8988T (cell line): ENCODE measurements at regions not wholly inside any gene's neighbourhood (a gene's known extent, or its start where the extent isn't known, plus 50 kb on each side); places are given as distances from the start of the nearest gene placed in this dataset.

Experiments
- DNase-seq: peaks from one replicate; pipeline ENCODE4 v3.0.0; 2011

- DNase-seq, result no peak
Measured at GRCh38 chr12:91419809-91420208, 237.2 kb upstream of the DCN start.

- DNase-seq, result no peak
Measured at GRCh38 chr12:91418221-91419090, 235.8 kb upstream of the DCN start.

DNA sequence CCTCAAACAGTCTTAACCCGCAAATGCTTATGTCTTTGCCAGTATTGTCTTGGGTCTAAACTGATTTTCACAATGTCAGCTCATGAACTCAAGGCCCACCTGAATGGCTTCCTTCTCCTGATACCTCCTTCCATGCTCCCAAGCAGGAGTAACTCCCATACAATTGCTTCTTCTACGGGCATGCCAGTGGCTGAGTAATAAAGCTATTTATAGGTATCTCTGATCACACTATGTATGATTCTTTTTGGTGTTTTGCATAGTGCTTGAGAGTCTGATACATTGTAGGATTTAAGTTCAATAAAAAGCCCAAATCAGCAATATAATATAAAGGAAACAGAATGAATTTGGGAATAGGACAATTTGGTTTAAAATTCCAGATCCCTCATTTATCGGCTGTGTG lies 235.0 kb upstream of the DCN start:
- DNase-seq, result no peak

- no peak for DNase-seq
Measured at GRCh38 chr12:91414636-91415035, 232.0 kb upstream of the DCN start.

DNA sequence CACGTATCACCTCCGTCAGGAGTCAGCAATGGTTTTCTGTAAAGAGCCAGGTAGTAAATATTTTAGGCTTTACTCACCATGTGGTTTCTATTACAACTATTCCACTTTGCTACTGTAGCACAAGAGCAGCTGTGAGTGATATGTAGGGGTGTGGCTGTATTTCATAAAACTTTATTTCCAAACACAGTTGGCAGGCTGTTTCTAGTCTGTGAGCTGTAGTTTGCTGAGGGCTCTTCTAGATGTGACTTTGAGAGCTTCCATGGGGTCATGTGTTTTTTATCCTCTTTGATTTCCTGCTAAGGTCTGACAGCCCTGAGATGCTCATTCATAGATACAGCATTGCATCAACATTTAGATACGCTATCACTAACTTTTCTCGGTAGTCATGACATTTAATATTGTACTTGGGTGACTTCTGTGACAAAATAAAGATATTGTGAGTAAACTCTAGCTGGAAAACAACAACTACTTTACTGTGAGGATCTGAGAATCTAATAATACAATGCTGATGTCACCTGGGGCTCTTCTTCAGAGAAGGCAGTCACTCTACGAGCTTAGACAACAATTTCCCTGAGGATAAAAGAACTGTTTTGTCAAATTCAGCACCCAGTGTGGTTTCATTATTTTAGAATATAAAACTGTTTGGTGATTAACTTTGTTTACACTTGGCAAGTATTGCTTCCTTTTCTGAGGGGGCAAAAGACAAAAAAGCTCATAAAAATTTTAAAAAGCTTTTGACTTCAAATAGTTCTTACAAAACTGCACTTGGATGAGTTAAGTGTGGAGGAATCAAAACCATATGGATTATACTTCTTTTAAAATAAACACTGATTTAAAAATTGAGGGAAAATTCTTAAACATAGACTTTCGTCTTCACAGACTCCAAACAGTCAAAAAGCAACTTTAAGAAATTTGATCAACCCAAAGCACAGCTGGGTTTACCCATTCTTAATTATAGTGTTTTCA lies 231.2 kb upstream of the DCN start:
- DNase-seq, result no peak

DNA sequence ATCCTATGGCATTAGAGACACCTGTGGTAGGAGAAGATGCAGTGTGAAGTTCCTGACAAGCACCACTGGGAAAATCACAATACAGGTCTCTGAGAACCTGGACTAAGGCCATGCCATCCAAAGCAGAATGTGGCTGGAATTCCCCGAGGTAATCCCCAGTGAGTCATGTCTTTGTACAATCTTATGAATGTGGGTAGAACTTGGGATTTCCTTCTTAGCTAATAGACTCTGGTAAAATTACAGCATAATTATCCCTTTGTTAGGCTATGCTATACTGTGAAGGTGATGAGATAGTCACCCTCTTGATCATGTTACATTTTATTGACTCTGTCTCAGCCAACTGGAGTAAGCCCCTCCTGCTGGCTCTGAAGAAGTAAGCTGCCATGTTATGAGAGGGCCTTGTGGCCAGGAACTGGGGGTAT lies 224.3 kb upstream of the DCN start:
- DNase-seq, result no peak

DNA sequence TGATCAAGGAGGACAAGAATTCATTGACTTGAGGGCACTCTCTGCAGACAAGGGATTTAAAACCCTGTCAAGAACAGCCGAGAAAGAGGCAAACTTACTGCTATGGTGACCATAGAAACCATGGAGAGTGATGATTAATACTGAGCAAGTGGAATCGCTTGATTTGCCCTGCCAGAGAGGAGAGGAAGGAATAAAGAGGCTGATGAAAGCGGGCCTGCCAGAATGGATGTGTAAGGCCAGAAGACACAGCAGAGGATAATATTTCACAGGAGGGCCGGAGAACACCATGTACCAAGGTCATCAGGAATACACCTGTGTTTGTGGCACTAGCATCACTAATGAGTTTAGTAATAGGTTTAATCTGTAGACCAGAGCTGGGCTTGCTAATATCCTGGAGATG lies 221.8 kb upstream of the DCN start:
- DNase-seq, result no peak

DNA sequence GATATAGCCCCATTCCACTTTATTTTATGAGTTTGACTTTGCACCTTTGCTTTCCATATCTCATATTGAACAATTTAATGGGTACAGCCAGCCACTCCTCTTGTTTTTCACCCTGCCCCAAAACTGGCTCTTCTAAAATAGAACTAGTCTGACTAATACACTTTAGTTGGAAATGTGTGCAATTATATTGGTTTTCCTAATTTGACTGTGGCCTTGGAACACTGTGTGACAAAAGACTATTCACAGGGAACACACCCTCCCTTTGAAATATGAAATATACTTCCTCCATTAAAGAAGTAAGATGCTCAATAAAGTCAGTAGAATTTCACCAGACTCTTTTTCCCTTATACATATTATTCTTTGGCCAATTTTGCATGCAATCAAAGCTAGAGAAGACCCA lies 218.6 kb upstream of the DCN start:
- DNase-seq, result no peak

DNA sequence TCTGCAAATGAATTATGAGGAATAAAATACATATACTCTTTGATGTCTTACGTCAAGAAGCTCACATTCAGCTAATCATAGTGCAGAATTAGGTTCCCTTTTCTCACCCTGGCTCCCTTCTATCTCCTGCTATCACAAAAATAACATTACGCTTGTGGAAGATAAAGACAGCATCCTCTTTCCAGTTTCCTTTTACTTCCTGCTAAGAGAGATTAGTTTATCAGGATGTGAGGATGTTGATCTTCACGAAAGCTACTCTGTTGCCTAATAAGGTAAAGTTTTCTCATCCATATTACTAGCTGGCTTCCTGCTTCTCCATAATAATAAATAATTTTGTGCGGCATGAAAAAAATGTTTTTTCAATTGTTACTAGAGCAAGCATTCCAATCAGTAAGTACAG lies 217.7 kb upstream of the DCN start:
- DNase-seq, result no peak

- DNase-seq, result no peak
Measured at GRCh38 chr12:91397866-91398532, 215.4 kb upstream of the DCN start.

GRCh38 chr12:91396293-91396692 lies 213.7 kb upstream of the DCN start:
- DNase-seq, result no peak

DNA sequence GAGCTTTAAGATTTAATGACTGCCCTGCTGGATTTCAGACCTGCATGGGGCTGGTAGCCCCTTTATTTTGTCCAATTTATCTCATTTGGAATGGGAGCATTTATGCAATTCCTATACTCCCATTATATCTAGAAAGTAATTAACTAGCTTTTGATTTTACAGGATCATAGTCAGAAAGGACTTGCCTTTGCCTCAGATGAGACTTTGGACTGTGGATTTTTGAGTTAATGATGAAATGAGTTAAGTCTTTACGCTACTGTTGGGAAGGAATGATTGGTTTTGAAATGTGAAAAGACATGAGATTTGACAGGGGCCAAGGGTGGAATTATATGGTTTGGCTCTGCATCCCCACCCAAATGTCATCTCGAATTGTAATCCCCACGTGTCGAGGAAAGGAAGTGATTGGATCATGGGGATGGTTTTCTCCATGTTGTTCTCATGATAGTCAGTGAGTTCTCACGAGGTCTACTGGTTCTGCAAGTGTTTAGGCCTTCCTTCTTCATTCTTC lies 213.1 kb upstream of the DCN start:
- DNase-seq, result no peak

DNA sequence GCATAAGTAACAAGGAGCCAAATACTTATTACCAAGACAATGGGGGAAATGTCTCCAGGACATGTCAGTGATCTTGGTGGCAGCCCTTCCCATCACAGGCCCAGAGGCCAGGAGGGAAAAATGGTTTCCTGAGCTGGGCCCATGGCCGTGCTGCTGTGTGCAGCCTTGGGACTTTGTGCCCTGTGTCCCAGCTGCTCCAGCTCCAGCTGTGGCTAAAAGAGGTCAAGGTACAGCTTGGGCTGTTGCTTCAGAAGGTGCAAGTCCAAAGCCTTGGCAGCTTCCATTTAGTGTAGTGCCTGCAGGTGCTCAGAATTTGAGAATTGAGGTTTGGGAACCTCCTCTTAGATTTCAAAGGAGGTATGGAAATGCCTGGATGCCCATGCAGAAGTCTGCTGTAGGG lies 212.3 kb upstream of the DCN start:
- DNase-seq, result no peak

- DNase-seq, result no peak
Measured at GRCh38 chr12:91388573-91388972, 206.0 kb upstream of the DCN start.

DNA sequence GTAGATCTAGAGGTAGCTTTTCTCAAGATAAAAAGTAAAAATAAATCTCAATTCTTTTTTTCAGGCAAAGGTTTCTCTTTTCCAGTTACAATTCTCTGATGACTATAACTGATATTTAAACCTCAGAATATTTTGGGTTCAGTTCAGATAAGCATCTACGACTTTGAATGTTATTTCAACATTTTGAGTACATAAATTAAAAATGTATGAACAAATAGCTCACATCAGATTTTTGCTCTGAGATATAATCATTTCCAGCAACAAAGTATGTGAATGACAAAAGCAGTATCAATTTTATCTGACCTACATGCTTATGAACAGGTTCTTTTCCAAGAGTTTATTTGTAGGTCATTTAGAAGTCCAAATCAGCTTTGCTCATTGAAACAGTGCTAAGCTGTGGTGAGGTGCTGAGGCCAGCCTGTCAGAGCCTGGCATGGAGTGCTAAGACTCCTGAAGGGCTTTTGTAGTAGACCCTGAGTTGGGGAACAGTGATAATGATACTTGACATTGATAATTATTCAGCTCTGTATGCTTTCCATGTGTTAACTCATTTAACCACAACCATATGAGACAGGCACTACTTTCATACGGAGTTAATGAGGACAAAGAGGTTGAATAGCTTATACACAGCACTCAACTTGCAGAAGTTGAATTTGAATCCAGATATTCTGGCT lies 205.0 kb upstream of the DCN start:
- DNase-seq, result no peak

DNA sequence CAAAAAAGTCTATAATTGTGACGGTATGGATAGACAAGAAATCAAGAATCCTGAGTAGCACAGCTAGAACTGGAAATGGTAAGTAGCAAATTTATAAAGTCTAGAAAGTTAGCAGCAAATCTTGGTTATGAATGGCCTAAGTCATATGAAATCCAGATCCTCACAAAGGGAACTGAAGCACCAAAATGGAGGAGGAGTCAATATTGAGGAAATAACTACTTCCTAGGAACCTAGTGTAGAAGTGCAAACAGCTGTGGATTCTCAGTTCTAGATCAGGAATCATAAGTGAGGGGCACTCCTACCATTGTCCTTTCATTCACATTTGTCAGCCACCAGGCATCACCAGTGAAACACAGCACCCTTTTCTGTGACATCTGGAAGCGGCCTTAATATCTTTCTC lies 202.2 kb upstream of the DCN start:
- no peak for DNase-seq

- no peak for DNase-seq
Measured at GRCh38 chr12:91384366-91384765, 201.7 kb upstream of the DCN start.

DNA sequence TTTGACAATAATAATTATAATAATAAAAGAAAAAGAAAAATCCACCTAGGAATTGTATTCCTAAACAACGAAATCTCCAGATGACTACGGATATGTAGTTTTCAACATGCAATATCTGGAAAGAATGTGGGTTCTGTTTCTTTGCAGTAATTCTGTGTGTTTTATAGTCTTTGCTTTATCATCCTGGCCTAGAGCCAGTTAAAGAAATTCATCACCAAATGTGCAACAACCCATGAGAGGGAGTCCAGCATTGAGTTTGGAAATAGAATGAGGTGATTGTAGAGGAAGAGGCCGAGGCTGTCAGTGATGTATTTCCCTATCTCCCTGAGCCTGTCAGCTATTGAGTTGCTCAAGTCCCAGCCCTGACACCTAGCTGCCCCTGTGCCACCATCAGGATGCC lies 200.5 kb upstream of the DCN start:
- no peak for DNase-seq

DNA sequence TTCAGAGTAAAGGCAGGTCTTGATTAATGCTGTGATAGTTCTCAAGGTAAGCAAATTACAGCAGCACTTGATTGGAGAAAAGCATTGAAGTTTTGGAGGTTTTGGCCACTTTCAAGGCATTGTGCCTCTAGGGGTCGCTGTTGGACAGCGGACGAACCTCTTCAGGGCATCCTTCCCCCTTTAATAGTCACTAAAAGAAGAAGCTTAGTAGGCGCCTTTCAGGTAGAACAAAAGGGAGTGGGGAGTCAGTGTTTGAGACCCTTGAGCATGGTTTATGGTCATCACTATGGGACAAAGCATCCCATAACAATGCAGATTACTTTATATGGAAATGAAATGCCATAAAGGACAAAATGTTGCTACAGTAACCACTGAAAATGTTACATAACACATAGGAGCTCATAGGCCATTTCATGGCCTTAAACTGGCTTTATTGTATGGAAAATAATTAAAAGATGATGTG lies 199.5 kb upstream of the DCN start:
- DNase-seq, result no peak

GRCh38 chr12:91381309-91381804 lies 198.7 kb upstream of the DCN start:
- no peak for DNase-seq

- no peak for DNase-seq
Measured at GRCh38 chr12:91380631-91381030, 198.0 kb upstream of the DCN start.

- no peak for DNase-seq
Measured at GRCh38 chr12:91379051-91379775, 196.6 kb upstream of the DCN start.
